Fibroblast of villous mesenchyme (primary cell): ENCODE measurements at regions not wholly inside any gene's neighbourhood (a gene's known extent, or its start where the extent isn't known, plus 50 kb on each side); places are given as distances from the start of the nearest gene placed in this dataset.

ENCODE experiments used
- DNase-seq: peaks from one replicate; pipeline ENCODE4 v3.0.0-alpha.2; 2010; ENCODE audit warnings: low read depth
- H3K4me3 ChIP-seq: 2 replicates; pipeline ENCODE4 v1.5.1; 2011; ENCODE audit warnings: low read depth, mild to moderate bottlenecking, low read length
- CTCF ChIP-seq: IDR thresholded peaks from 2 replicates; pipeline ENCODE4 v1.5.1; 2012; ENCODE audit warnings: low read depth, mild to moderate bottlenecking, low read length; ENCODE audit not compliant: insufficient read depth

GRCh38 chr22:49534386-49534785, 293.3 kb downstream of the BRD1 start:
- no peak overlapping the region for H3K4me3 ChIP-seq
- DNase-seq = no peak
- TF ChIP-seq CTCF = no peak

GRCh38 chr22:49533886-49534285, 293.8 kb downstream of the BRD1 start:
- no peak for TF ChIP-seq CTCF
- H3K4me3 ChIP-seq = no peak overlapping the region
- no peak for DNase-seq

- DNase-seq = no peak
- no peak for TF ChIP-seq CTCF
- H3K4me3 ChIP-seq = no peak overlapping the region
Measured at GRCh38 chr22:49532869-49533802, 294.5 kb downstream of the BRD1 start.

GRCh38 chr22:49531368-49531791, 296.3 kb downstream of the BRD1 start:
- no peak for DNase-seq
- H3K4me3 ChIP-seq = no peak overlapping the region
- TF ChIP-seq CTCF = no peak

- no peak for TF ChIP-seq CTCF
- no peak overlapping the region for H3K4me3 ChIP-seq
- DNase-seq = no peak
Measured at GRCh38 chr22:49530671-49531367, 296.9 kb downstream of the BRD1 start.

GRCh38 chr22:49528420-49528720, 299.3 kb downstream of the BRD1 start:
- no peak for DNase-seq
- H3K4me3 ChIP-seq = no peak overlapping the region
- TF ChIP-seq CTCF = no peak
